ENCODE measurements at regions not wholly inside any gene's neighbourhood (a gene's known extent, or its start where the extent isn't known, plus 50 kb on each side); places are given as distances from the start of the nearest gene placed in this dataset.

GRCh38 chr11:34758262-34758661 is 137.4 kb downstream of the EHF start:
- no peak overlapping the region for H3K4me3 ChIP-seq (ENCODE audit: low read depth, low read length)
- no peak for TF ChIP-seq CTCF (IDR thresholded peaks at IDR 0.05; ENCODE audit: insufficient read depth, low read depth, low read length, missing control alignments)

DNA sequence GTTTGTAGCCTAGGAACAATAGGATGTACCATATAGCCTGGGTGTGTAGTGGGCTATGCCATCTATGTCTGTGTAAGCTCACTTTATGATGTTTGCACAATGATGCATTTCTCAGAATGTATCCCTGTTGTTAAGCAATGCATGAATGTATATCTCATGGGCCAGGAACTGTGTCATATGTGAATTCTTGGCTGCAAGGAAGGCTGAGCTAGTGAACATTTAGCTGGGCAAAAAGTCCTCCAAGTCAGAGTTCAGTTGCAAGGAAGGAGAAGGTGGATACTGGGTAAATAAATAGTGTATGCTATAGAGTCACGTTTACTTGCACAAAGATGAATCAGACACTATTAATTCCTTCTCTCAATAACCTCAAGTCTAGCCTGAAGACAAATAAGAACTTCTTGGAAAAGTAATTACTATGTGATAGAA is 136.1 kb downstream of the EHF start:
- TF ChIP-seq CTCF (IDR thresholded peaks at IDR 0.05; ENCODE audit: insufficient read depth, low read depth, low read length, missing control alignments), result no peak
- no peak for DNase-seq (ENCODE audit: low read depth)
- H3K4me3 ChIP-seq (ENCODE audit: low read depth, low read length), result no peak overlapping the region

More at GRCh38 chr11:34758262-34758661, 137.4 kb downstream of the EHF start:
- DNase-seq (ENCODE audit: low read depth), result no peak

GRCh38 chr11:34756591-34756990 is 135.7 kb downstream of the EHF start:
- DNase-seq (ENCODE audit: low read depth), result no peak
- no peak overlapping the region for H3K4me3 ChIP-seq (ENCODE audit: low read depth, low read length)
- no peak for TF ChIP-seq CTCF (IDR thresholded peaks at IDR 0.05; ENCODE audit: insufficient read depth, low read depth, low read length, missing control alignments)

GRCh38 chr11:34755671-34756070 is 134.8 kb downstream of the EHF start:
- no peak overlapping the region for H3K4me3 ChIP-seq (ENCODE audit: low read depth, low read length)
- DNase-seq (ENCODE audit: low read depth), result no peak
- no peak for TF ChIP-seq CTCF (IDR thresholded peaks at IDR 0.05; ENCODE audit: insufficient read depth, low read depth, low read length, missing control alignments)

- TF ChIP-seq CTCF (IDR thresholded peaks at IDR 0.05; ENCODE audit: insufficient read depth, low read depth, low read length, missing control alignments), result no peak
- DNase-seq (ENCODE audit: low read depth), result no peak
- H3K4me3 ChIP-seq (ENCODE audit: low read depth, low read length), result no peak overlapping the region
Measured at GRCh38 chr11:34754171-34754823, 133.4 kb downstream of the EHF start.

DNA sequence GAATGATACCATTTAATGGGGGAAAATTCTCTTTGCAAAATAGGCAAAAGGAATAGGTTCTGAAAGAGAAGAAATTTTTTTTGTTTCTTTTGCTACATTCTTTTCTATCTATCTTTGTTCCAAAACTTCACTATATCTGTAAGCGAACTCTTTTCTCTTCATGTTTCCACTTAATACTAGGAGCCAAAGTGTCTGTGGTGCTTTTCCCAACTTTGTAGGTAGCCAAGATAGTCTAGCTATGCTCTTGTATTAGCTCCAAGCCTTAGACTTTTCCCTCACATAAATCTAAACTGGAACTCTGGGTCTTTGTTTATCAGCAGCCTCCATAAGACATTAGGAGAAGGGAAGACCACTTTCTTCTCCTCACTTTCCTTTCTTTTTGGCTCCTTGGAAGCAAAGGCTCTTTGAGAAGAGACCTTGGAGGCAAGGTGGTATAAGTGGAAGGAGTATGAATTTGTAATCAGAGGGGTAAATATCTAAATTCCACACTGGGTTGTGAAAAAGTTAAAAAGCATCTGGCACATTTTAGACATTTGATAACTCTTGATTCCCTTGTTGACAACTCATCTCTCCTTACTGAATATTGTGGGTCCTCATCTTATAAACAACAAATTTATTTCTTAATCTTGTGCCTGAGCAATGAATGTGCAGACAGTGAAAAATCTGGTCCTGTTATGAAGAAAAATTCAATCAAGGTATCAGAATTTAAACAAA is 130.0 kb downstream of the EHF start:
- no peak for DNase-seq (ENCODE audit: low read depth)
- no peak for TF ChIP-seq CTCF (IDR thresholded peaks at IDR 0.05; ENCODE audit: insufficient read depth, low read depth, low read length, missing control alignments)
- H3K4me3 ChIP-seq (ENCODE audit: low read depth, low read length), result no peak overlapping the region
